KOPT-K1 (cell line): ENCODE measurements at regions not wholly inside any gene's neighbourhood (a gene's known extent, or its start where the extent isn't known, plus 50 kb on each side); places are given as distances from the start of the nearest gene placed in this dataset.
"Not testable (repeated sequence)": the region's sequence is repeated elsewhere in the genome, so short reads cannot be mapped to it uniquely, and the experiment has no call there.

Experiments
- H3K27ac ChIP-seq: fragments of 200-600 bp; sonication (generic); 2 replicates; pipeline ENCODE4 v1.5.1; 2016; ENCODE audit warnings: antibody characterized with exemption, mild to moderate bottlenecking, low read depth, low read length; ENCODE audit not compliant: poor library complexity, severe bottlenecking
- H3K36me3 ChIP-seq: fragments of 200-600 bp; sonication (generic); 2 replicates; pipeline ENCODE4 v1.5.1; 2017; ENCODE audit warnings: antibody characterized with exemption, mild to moderate bottlenecking, low read length, moderate library complexity; ENCODE audit not compliant: insufficient read depth
- H3K9me3 ChIP-seq: fragments of 200-600 bp; sonication (generic); 2 replicates; pipeline ENCODE4 v1.5.1; 2017; ENCODE audit warnings: antibody characterized with exemption, low read length, mild to moderate bottlenecking; ENCODE audit not compliant: insufficient read depth, poor library complexity, severe bottlenecking

DNA sequence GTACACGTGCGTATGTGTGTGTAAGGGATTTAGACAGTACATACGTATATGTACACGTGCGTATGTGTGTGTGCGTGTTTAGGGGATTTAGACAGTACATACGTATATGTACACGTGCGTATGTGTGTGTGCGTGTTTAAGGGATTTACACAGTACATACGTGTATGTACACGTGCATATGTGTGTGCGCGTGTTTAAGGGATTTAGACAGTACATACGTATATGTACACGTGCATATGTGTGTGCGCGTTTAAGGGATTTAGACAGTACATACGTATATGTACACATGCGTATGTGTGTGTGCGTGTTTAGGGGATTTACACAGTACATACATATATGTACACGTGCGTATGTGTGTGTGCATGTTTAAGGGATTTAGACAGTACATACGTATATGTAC lies 100.9 kb upstream of the ALKAL2 start:
- H3K36me3 ChIP-seq, H3K27ac ChIP-seq: not testable (repeated sequence)
- H3K9me3 ChIP-seq = peaks cover 32% of the 10 kb centered on the region

DNA sequence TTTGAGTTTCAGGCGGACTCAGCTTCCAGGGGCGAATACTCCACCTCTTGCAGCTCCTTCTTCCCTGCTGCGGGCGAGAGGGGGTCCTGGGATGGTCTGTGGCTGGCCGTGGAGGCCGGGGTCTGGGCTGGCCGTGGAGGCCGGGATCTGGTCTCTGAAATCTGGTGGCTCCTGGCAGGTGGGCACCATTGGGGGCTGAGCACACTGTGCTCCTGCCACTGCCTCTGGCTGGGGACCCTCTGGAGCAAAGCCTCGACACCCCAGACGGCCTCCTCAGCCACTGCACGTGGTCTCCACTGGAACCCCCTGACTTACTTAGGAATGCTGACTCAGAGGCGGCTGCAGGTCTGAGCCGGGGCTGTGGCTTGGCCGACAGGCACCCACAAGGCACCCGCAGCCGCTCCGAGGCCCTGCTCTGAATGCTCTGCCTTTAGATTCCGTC lies 100.1 kb upstream of the ALKAL2 start:
- Histone ChIP-seq H3K9me3 (peaks cover 29% of the 10 kb centered on the region), H3K36me3 (no peaks in the 10 kb centered on the region), H3K27ac (no peak overlapping the region)

DNA sequence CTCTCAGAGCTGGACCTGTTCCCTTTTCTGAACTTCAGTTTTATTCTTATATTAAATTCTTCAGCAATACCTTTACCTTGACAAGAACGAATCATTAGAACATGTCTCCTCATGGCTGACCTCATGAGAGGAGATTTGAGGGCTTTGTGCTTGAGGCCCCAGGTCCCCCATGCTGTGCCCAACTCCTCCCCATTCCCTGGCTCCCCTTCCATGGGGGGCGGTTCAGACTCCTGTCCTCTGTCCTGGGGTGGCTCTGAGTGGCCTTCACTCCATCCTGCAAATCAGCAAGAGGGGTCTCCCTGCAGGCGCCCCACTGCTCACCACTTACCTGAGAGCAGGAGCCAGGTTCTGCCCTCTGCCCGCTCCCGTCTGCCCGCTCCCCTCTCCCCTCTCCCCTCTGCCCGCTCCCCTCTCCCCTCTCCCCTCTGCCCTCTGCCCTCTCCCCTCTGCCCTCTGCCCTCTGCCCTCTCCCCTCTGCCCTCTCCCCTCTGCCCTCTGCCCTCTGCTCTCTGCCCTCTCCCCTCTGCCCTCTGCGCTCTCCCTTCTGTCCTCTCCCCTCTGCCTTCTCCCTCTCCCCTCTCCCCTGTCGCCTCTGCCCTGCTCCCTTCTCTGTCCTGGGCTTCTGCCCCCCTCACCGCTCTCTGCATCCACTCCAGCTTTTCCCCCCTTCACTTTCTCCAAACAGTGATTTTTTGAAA lies 98.7 kb upstream of the ALKAL2 start:
- no peaks in the 10 kb centered on the region for H3K36me3 ChIP-seq
- no peak overlapping the region for H3K27ac ChIP-seq
- H3K9me3 ChIP-seq = peaks cover 15% of the 10 kb centered on the region

DNA sequence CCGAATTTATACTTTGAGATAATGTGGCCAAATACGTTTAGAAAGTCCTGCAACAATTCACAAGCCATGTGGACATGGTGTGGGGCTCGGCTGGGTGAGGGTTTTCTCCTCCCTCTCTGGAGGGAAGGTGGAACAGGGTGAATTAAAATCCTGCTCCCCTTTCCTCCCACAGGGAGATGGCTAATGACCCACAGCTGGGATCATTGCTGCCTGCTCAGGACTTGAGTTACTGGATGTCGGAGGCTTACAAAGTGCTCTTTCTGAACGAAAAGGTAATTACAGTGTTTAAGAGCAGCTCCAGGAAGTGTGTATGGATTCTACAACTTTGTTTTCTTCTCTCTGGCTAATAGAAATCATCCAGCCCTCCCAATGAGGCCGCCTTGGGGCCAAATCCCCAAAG lies 97.9 kb upstream of the ALKAL2 start:
- H3K36me3 ChIP-seq = no peaks in the 10 kb centered on the region
- peaks cover 7% of the 10 kb centered on the region for H3K9me3 ChIP-seq
- H3K27ac ChIP-seq = no peak overlapping the region

- Histone ChIP-seq H3K36me3 (no peaks in the 10 kb centered on the region), H3K9me3 (peaks cover 5% of the 10 kb centered on the region), H3K27ac (no peak overlapping the region)
Measured at GRCh38 chr2:385061-385460, 97.2 kb upstream of the ALKAL2 start.

DNA sequence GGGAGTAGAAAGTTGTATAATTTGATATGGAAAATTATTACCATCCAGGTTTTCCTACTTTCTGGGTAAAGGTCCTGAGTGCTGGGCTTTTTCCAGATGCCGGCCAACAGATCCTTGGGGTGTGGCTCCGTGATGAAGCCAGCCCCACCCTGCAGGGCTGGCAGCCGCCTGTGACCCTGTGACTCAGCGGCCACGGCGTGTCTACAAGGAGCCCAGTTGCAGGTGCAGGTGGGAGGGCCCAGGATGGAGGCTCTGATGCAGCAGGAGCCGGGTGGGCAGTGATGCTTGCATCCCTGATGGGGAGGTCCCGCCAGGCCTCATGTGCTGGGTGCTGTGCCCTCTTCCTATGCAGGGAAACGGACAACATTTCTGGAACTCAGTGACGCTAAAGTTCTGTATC lies 96.0 kb upstream of the ALKAL2 start:
- H3K9me3 ChIP-seq = no peaks in the 10 kb centered on the region
- H3K27ac ChIP-seq = no peak overlapping the region
- H3K36me3 ChIP-seq = no peaks in the 10 kb centered on the region

DNA sequence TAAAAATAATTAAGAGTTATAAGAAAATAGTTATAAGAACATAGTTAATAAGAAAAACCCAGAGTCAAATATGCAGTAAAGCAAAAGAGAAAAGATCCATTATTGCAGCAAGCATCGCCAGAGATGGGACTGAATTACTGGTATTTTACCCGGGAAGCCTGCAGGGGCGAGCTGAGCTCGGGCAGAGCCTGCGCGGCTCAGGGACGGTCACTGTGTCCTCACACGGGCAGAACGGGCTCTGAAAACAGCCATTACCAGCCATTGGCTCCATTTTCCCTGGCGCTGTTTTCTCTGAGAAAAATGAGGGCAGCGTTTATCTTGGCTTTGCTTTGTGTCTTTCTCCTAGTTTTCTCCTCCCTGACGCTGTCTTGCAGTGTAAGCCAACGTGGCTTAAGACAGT lies 95.3 kb upstream of the ALKAL2 start:
- no peak overlapping the region for H3K27ac ChIP-seq
- H3K9me3 ChIP-seq = no peaks in the 10 kb centered on the region
- no peaks in the 10 kb centered on the region for H3K36me3 ChIP-seq

- peaks cover 3% of the 10 kb centered on the region for H3K9me3 ChIP-seq
- H3K27ac ChIP-seq = no peak overlapping the region
- H3K36me3 ChIP-seq = no peaks in the 10 kb centered on the region
Measured at GRCh38 chr2:382728-383022, 94.8 kb upstream of the ALKAL2 start.

- Histone ChIP-seq H3K36me3 (no peaks in the 10 kb centered on the region), H3K9me3 (peaks cover 7% of the 10 kb centered on the region), H3K27ac (no peak overlapping the region)
Measured at GRCh38 chr2:381941-382727, 94.2 kb upstream of the ALKAL2 start.

- Histone ChIP-seq H3K9me3 (peaks cover 7% of the 10 kb centered on the region), H3K36me3 (no peaks in the 10 kb centered on the region), H3K27ac (no peak overlapping the region)
Measured at GRCh38 chr2:381181-381580, 93.3 kb upstream of the ALKAL2 start.

- no peaks in the 10 kb centered on the region for H3K36me3 ChIP-seq
- H3K27ac ChIP-seq = no peak overlapping the region
- peaks cover 7% of the 10 kb centered on the region for H3K9me3 ChIP-seq
Measured at GRCh38 chr2:380772-381171, 92.9 kb upstream of the ALKAL2 start.

DNA sequence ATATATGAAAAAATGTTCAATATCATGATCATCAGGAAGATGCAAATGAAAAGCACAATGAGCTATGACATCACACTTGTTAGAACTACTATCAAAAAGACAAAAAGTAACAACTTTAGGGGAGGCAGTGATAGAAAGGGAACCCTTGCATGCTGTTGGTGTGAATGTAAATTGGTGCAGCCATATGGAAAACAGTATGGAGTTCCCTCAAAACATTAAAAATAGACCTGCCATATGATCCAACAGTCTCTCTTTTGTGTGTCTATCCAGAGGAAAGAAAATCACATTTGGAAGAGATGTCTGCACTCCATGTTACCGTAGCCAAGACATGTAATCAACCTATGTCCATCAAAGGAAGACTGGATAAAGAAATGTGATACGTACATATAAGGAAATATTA lies 92.3 kb upstream of the ALKAL2 start:
- no peaks in the 10 kb centered on the region for H3K36me3 ChIP-seq

GRCh38 chr2:379778-380177 lies 91.9 kb upstream of the ALKAL2 start:
- H3K9me3 ChIP-seq = peaks cover 7% of the 10 kb centered on the region
- no peaks in the 10 kb centered on the region for H3K36me3 ChIP-seq
- H3K27ac ChIP-seq = no peak overlapping the region

More for the DNA sequence above, 92.3 kb upstream of the ALKAL2 start:
- peaks cover 7% of the 10 kb centered on the region for H3K9me3 ChIP-seq
- H3K27ac ChIP-seq = no peak overlapping the region

GRCh38 chr2:378364-378763 lies 90.5 kb upstream of the ALKAL2 start:
- H3K9me3 ChIP-seq = peaks cover 7% of the 10 kb centered on the region
- no peak overlapping the region for H3K27ac ChIP-seq
- no peaks in the 10 kb centered on the region for H3K36me3 ChIP-seq

DNA sequence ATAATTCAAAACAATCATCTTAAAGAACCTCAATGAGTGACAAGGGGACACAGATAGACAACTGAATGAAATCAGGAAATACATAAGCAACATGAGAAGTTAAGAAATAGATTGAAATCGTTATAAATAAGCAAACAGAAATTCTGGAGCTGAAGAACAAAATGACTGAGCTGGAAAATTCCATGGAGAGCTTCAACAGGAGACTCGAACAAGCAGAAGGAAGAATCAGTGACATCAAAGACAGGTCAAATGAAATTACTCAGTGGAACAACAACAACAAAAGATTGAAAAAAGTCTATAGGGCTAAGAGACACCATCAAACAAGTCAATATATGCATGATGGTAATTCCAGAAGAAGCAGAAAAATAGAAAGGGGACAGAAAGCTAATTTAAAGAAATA lies 89.5 kb upstream of the ALKAL2 start:
- H3K36me3 ChIP-seq = no peaks in the 10 kb centered on the region
- peaks cover 7% of the 10 kb centered on the region for H3K9me3 ChIP-seq
- no peak overlapping the region for H3K27ac ChIP-seq

- peaks cover 10% of the 10 kb centered on the region for H3K9me3 ChIP-seq
- H3K27ac ChIP-seq = no peak overlapping the region
- H3K36me3 ChIP-seq = no peaks in the 10 kb centered on the region
Measured at GRCh38 chr2:375956-376307, 88.0 kb upstream of the ALKAL2 start.
